ENCODE measurements at regions not wholly inside any gene's neighbourhood (a gene's known extent, or its start where the extent isn't known, plus 50 kb on each side); places are given as distances from the start of the nearest gene placed in this dataset.

GRCh38 chr3:152206243-152206760 lies 62.4 kb upstream of the MBNL1 start:
- DNase-seq (ENCODE audit: low read depth), result no peak
- no peak overlapping the region for H3K4me3 ChIP-seq (replicated peaks; ENCODE audit: low read depth, low read length)
- TF ChIP-seq CTCF (IDR thresholded peaks at IDR 0.05; ENCODE audit: low read length, missing control alignments), result no peak

GRCh38 chr3:152208439-152208838 lies 60.3 kb upstream of the MBNL1 start:
- no peak for TF ChIP-seq CTCF (IDR thresholded peaks at IDR 0.05; ENCODE audit: low read length, missing control alignments)
- no peak for DNase-seq (ENCODE audit: low read depth)
- no peak overlapping the region for H3K4me3 ChIP-seq (replicated peaks; ENCODE audit: low read depth, low read length)

GRCh38 chr3:152209060-152209459 lies 59.7 kb upstream of the MBNL1 start:
- no peak overlapping the region for H3K4me3 ChIP-seq (replicated peaks; ENCODE audit: low read depth, low read length)
- TF ChIP-seq CTCF (IDR thresholded peaks at IDR 0.05; ENCODE audit: low read length, missing control alignments), result no peak
- DNase-seq (ENCODE audit: low read depth), result no peak

GRCh38 chr3:152209776-152210175 lies 59.0 kb upstream of the MBNL1 start:
- H3K4me3 ChIP-seq (replicated peaks; ENCODE audit: low read depth, low read length), result no peak overlapping the region
- no peak for TF ChIP-seq CTCF (IDR thresholded peaks at IDR 0.05; ENCODE audit: low read length, missing control alignments)

GRCh38 chr3:152210697-152211096 lies 58.0 kb upstream of the MBNL1 start:
- no peak for DNase-seq (ENCODE audit: low read depth)
- no peak overlapping the region for H3K4me3 ChIP-seq (replicated peaks; ENCODE audit: low read depth, low read length)
- no peak for TF ChIP-seq CTCF (IDR thresholded peaks at IDR 0.05; ENCODE audit: low read length, missing control alignments)

More at GRCh38 chr3:152209776-152210175, 59.0 kb upstream of the MBNL1 start:
- no peak for DNase-seq (ENCODE audit: low read depth)

- no peak for TF ChIP-seq CTCF (IDR thresholded peaks at IDR 0.05; ENCODE audit: low read length, missing control alignments)
- DNase-seq (ENCODE audit: low read depth), result no peak
- no peak overlapping the region for H3K4me3 ChIP-seq (replicated peaks; ENCODE audit: low read depth, low read length)
These were observed 57.1 kb upstream of the MBNL1 start for GRCh38 chr3:152211655-152212054.

- TF ChIP-seq CTCF (IDR thresholded peaks at IDR 0.05; ENCODE audit: low read length, missing control alignments), result no peak
- H3K4me3 ChIP-seq (replicated peaks; ENCODE audit: low read depth, low read length), result no peak overlapping the region
- DNase-seq (ENCODE audit: low read depth), result peak; percentile 30
These were observed 55.5 kb upstream of the MBNL1 start for GRCh38 chr3:152213203-152213602.
